GM12892 (cell line): ENCODE measurements at regions not wholly inside any gene's neighbourhood (a gene's known extent, or its start where the extent isn't known, plus 50 kb on each side); places are given as distances from the start of the nearest gene placed in this dataset.

Experiments
- DNase-seq: peaks from one replicate; pipeline ENCODE4 v3.0.0; 2011; ENCODE audit not compliant: insufficient read length
- FAIRE-seq: peaks from 2 replicates; lab custom pipeline; 2011; peaks lifted over from hg19 to GRCh38; lab: Jason Lieb, UNC
- POLR2A ChIP-seq: IDR thresholded peaks from 2 replicates; pipeline ENCODE4 v1.6.1; 2011; ENCODE audit warnings: low read depth, low read length, control low read depth
- POLR2AphosphoS5 ChIP-seq: IDR thresholded peaks from 2 replicates; pipeline ENCODE4 v1.6.1; 2011; ENCODE audit warnings: low read depth, low read length, control low read depth
- TAF1 ChIP-seq: IDR thresholded peaks from 2 replicates; pipeline ENCODE4 v1.6.1; 2011; ENCODE audit warnings: low read depth, mild to moderate bottlenecking, control low read depth, low read length, borderline replicate concordance

DNA sequence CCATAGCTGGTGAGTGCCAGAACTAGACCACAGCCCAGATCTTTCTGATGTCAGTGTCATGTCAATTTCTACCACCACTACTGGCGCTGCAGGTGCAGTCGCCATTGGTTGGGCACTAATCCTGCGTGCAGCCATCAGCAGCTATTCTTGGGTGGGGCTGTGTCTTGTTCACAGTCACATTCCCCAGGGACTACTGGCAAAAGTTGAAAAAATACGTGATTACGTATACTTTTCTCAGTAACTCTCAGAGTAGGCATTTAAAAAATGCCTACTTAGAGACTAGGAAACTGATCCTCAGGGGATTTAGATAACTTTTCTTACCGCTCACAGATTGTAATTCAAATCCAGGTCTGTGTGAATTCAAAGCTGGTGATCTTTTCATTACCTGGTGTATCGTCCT is 127.7 kb downstream of the ADAMTS15 start:
- no peak for DNase-seq
- FAIRE-seq, result no peak
- no peak for TF ChIP-seq POLR2AphosphoS5
- TF ChIP-seq TAF1, result no peak
- no peak for TF ChIP-seq POLR2A

DNA sequence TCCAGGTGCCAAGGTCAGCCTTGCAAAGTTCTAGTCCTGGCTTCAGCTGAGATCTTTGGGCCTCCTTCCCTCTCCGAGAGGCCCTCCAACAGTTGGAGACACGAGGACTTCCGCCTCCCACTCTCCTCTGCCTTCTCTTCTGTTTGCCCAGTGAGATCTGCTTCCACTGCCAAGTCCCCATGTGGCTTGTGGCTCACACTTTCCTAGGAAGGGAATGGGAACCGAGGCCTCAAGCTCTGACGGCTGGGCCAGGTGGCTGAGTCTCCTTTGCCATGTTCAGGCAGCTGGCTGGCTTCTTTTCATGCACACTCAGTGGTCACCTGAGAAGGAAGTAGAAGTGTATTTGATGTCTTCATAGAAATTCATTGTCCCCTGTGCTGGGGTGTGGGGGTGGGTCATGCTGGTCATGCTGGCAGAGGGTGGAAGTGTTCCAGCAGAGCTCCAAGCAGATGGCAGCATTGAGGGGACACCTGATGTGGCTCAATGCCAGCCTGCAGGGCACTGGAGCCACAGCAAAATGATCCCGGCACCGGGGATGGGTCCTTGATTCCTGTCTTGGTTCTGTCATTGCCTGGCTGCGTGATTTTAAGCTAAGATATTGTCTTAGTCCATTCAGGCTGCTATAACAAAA is 130.4 kb downstream of the ADAMTS15 start:
- DNase-seq, result no peak

DNA sequence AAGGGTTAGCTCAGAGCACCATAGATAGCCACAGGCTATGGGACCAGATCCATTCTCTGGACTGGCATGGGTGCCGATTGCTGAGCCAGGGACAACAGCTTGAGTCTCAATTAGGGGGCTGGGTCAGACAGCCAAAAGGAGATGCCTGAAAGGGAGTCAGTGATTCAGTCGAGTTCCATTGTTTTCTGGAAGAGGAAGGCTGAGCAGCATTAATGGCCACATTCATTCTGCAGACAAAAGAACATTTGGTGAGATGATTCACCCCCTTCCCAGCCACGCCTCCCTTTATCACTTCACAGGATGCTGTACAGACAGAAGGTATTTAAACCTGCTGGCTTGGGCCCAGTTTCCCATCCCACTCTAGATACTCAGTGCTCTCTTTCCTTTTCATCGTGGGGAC is 131.9 kb downstream of the ADAMTS15 start:
- DNase-seq, result no peak
- FAIRE-seq, result no peak
- TF ChIP-seq POLR2AphosphoS5 (no peak), TAF1 (no peak), POLR2A (no peak)

More for the DNA sequence above, 130.4 kb downstream of the ADAMTS15 start:
- FAIRE-seq, result no peak
- TF ChIP-seq POLR2AphosphoS5, result no peak
- TF ChIP-seq POLR2A, result no peak
- no peak for TF ChIP-seq TAF1

DNA sequence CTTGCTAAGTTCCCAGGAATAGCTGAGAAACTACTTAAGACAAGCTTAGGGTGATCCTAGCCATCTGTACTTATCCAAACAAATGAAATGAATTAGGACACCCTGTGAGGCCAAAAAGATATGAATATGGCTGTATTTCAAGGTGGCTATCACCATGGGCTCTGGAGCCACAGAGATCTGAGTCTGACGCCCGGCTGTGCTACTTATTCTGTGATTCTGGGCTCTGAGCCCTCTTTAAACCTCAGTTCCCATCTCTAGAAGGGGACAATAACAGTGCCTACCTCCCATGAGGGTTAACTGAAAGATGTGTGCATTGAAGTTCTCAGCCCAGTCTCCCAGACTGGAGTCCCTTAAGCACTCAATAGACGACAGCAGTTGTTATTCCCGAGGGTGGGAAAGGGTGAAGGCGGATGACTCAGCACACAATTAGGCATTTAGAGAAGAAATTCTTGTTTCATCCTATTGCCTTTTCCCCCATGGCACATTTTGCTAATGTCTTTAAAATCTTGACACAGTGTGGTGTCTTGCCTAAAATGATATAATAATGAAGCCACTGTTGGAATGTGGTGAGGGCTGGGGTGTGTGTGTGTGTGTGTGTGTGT is 132.5 kb downstream of the ADAMTS15 start:
- DNase-seq (no peak), FAIRE-seq (peak; percentile 42)
- TF ChIP-seq POLR2A, result no peak
- no peak for TF ChIP-seq POLR2AphosphoS5
- TF ChIP-seq TAF1, result no peak

DNA sequence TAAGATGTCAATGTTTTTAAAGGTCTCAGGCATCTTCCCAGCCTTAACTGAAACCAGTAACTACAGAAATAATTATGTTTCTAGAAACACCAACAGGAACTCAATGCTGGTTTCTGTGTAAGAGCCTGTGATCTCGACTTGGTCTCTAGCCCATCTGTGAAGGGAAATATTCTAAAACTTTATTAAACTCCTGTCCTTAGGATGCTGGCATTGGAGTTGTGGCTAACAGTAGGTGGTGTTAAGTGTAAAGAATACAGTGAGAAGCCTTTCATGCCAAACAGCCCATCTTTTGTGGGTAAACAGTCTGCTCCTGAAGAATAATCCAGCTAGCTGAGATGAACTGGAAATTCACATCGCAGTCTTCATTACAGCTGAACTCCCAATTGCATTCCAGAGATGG is 133.2 kb downstream of the ADAMTS15 start:
- DNase-seq (no peak), FAIRE-seq (no peak)
- TF ChIP-seq POLR2AphosphoS5 (no peak), TAF1 (no peak), POLR2A (no peak)

DNA sequence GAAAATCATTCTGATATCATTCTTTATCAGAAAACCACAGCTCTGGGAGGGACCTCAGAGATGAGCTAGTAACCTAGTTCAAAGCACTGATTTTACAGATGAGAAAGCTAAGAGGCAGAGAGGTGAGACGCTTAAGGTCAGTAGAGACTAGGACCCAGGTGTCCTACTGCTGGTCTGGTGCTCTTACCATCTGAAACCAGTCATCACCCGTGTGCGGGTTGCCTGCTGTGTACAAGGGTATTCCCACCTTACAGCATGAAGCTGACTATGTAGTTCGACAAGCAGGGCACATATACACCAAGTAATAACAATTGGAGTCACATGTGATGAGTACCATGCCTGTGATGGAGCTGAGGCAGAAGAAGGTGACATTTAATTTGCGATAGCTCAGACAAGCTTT is 133.7 kb downstream of the ADAMTS15 start:
- TF ChIP-seq POLR2A (no peak), TAF1 (no peak), POLR2AphosphoS5 (no peak)
- DNase-seq, result no peak
- no peak for FAIRE-seq

DNA sequence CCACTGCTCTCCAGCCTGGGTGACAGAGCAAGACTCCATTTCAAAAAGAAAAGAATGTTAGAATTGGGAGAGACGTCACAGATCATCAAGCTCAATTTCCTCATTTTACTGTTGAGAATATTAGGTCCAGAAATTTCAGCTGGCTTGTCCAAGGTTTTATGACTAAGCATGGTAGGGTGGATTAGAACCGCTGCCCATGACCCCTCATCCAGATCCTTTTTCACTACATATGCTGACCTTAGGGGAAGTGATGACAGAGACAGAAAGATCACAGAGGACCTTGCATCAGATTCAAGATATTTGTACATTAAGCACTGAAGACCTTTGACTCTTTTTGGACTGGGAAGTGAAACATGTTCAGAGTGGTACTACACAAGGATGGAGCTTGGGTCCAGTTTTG is 134.5 kb downstream of the ADAMTS15 start:
- TF ChIP-seq POLR2A (no peak), POLR2AphosphoS5 (no peak), TAF1 (no peak)
- no peak for DNase-seq
- FAIRE-seq, result no peak

DNA sequence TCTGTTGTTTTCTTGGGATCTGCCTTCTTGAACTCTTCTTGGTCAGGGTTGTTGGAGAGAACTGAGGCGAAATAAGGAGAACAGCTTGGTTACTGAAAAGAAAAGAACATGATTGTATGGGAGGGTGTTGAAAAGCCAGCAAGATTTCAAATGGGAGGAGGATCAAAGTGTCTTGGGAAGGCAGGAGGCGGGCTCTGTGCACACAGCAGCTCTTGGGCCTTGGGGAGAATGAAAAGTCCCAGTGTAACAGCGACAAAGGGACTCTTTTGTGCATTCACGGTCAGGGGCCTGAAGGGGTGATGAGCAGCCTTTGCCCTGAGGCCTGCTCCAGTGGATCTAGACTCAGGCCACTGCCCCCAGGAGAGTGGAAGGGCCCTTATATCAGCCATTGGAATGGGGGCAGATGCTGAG is 135.4 kb downstream of the ADAMTS15 start:
- DNase-seq (no peak), FAIRE-seq (no peak)
- TF ChIP-seq POLR2AphosphoS5 (no peak), POLR2A (no peak)

DNA sequence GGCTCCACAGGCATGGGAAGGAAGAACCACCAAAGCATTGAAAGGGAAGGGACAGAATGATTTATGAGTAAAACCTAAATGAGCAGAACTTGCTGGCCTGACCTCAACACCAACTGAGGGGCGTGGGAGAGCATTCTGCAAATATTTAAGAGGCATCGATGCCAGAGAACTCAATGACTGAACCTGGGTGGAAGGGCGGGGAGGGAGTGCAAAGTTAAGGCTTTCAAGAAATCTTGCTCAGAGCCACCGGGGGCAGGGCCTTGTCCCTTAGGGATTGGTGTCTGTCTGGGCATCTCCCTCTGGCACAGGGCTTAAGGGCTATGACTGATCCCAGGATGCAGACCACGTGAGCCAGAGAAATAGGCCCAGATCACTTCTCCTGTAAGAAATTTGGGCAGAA is 137.1 kb downstream of the ADAMTS15 start:
- DNase-seq (no peak), FAIRE-seq (no peak)
- TF ChIP-seq POLR2A (no peak), POLR2AphosphoS5 (no peak), TAF1 (no peak)

DNA sequence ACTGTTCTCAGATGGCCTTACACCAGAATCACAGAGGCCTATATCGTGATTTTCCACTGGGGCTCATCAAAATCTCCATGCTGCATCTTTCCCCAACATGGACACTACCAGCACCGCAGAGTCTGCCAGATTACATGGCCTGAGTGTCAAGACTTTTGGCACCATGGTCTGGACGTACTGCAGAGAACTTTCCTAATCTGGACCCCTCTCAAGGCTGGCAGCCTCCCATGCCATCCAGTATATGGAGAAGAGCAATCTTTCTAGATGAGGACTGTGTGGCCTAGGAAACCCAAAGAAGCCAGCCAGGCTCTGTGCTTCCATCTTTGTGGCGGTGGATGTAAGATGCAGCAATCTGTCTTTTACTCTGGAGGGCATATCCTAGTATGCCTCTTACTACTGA is 139.2 kb downstream of the ADAMTS15 start:
- no peak for TF ChIP-seq POLR2AphosphoS5
- TF ChIP-seq TAF1, result no peak
- TF ChIP-seq POLR2A, result no peak
- FAIRE-seq, result no peak
- no peak for DNase-seq

DNA sequence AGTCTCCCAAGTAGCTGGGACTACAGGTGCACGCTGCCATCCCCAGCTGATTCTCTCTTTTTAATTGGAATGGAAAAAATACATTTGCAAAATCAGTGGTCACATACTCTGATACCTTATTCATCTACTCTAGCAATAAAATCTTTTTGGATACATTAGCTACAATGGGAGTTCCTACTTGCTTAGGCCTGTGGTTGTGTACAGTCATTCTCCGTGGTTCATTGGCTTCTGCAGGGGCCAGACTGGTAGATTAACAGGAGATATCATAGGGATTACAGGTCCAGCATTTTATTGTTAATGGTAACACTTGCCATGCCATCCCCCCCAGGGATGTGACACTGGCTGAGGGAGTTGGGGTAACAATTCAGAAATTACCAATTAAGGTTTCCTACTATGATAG is 140.0 kb downstream of the ADAMTS15 start:
- TF ChIP-seq POLR2A (no peak), POLR2AphosphoS5 (no peak)
- no peak for FAIRE-seq
- DNase-seq, result no peak

DNA sequence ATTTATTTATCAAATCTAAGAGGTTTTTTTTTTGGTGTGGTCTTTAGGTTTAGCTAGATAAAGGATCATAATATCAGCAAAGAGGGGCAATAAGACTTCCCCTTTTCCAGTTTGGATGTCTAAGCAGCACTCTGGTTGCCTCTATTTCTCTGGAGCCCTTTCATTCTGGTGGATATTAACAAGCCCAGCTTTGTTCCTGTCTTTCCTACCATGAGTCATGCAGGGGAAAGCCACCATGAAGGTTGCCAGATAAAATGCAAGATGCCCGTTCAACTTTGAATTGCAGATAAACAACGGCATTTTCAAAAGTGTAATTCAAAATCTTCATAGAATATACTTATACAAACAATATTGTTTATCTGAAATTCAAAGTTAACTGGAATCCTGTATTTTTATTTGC is 143.6 kb downstream of the ADAMTS15 start:
- no peak for DNase-seq
- FAIRE-seq, result no peak
- TF ChIP-seq POLR2A, result no peak
- TF ChIP-seq POLR2AphosphoS5, result no peak
- no peak for TF ChIP-seq TAF1
